Fibroblast of skin of left quadriceps (primary cell): ENCODE measurements at regions not wholly inside any gene's neighbourhood (a gene's known extent, or its start where the extent isn't known, plus 50 kb on each side); places are given as distances from the start of the nearest gene placed in this dataset.
"Not testable (repeated sequence)": the region's sequence is repeated elsewhere in the genome, so short reads cannot be mapped to it uniquely, and the experiment has no call there.

ENCODE experiments used
- DNase-seq, 2 experiments: peaks; one replicate each; pipeline ENCODE4 v3.0.0-alpha.2; 2013; ENCODE audit warnings: low read depth in 2 of 2

DNA sequence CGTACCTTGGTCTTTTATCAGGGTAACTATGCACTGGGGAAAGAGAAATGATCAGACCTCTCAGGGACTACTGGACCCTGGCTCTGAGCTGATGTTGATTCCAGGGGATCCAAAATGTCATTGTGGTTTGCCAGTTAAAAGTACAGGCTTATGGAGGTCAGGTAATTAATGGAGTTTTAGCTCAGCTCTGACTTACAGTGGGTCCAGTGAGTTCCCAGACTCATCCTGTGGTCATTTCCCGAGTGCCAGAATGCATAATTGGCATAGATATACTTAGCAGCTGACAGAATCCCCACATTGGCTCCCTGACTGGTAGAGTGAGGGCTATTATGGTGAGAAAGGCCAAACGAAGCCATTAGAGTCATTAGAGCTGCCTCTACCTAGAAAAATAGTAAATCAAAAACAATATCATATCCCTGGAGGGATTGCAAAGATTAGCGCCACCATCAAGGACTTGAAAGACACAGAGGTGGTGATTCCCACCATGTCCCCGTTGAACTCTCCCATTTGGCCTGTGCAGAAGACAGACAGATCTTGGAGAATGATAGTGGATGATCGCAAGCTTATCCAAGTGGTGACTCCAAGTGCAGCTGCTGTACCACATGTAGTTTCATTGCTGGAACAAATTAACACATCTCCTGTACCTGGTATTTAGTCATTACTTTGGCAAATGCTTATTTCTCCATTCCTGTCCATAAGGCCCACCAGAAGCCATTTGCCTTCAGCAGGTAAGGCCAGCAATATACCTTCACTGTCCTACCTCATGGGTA lies 152.4 kb downstream of the THBS2 start:
- no peak for DNase-seq

DNA sequence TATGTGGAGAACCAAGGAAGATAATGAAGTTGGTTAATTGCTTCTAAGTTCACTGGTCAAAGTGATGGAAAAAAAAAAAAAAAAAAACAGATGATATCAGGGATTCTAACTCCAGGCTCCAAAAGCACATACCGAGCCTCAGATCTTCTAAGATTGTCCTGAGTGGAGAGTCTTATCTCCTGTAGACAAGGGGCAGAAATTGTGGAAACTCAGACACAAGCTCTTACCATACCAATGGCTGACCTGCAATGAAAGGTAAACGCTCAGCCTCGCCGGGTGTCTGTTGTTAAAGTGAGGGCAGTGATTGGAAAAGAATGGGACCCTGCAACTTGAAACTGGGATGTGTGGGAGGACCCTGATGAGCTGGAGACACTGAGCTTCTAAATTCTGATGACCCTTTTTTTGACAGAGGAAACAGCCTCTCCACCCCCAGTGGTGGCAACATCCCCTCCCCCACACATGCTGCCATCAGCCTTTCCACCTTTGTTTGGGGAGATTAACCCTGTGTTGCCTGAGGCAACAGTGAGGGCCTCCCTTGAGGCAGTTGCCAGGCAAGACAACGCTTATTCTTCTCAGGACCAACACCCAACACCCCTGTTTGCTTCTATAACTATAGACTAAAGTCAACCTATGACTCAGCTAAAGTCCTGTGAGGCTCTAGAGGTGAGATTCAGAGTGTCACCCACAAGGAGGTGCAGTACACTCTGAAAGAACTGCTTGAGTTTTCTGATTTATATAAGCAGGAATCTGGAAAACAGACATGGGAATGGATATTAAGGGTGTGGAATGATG lies 154.0 kb downstream of the THBS2 start:
- DNase-seq, result no peak

DNA sequence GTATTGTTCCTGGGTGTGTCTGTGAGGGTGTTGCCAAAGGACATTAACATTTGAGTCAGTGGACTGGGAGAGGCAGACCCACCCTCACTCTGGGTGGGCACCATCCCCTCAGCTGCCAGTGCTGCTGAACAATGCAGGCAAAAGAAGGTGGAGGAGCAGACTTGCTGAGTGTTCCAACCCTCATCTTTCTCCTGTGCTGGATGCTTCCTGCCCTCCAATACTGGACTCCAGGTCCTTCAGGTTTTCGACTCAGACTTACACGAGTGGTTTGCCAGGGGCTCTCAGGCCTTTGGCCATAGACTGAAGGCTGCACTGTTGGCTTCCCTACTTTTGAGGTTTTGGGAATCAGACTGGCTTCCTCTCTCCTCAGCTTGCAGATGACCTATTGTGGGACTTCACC lies 155.0 kb downstream of the THBS2 start:
- not testable (repeated sequence) for DNase-seq

DNA sequence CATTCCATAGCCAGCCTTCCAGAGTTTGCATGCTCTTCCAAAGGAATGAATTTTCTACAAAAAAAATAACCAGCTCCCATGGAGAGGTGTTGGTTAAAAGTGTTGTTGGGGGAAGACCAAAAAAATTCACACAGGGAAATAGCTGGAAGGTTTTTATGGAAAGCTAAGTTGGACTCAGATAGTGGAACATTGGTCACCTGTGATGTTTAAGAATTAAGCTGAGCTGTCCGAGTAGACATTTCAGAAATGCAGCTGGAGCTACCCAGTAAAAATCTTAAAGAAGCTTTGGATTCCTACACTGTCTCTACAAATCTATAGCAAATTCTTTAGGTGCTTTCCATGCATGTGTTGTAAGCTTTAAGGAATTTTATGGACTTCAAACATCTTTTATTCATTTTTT lies 155.5 kb downstream of the THBS2 start:
- DNase-seq, result no peak

DNA sequence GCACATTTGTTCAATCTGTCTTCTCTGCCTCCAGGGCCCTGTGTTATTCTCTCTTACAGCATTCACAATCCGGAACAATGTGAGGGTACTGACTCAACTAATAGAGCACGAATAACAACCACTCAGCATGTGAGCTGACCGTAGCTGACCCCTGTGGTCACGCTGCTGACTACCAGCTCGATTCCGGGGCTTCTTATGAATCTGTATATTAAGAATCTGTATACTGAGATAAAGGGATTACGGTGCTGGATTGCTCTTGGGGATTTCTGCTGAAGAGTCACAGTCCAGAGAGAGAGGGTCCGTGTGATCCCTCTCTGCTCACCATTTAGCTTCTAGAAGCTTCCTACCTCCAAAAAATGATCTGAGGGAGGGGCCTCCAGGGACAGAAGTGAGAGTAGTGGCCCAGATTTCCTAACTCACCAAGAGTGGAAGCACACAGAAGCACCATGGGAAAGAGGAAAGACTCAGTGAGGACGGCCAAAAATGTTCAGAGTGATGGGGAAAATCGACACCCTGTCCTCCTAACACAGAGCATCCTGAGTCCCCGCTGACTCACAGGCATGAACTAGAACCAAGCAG lies 156.2 kb downstream of the THBS2 start:
- DNase-seq, result peak; percentile 51 to 55

DNA sequence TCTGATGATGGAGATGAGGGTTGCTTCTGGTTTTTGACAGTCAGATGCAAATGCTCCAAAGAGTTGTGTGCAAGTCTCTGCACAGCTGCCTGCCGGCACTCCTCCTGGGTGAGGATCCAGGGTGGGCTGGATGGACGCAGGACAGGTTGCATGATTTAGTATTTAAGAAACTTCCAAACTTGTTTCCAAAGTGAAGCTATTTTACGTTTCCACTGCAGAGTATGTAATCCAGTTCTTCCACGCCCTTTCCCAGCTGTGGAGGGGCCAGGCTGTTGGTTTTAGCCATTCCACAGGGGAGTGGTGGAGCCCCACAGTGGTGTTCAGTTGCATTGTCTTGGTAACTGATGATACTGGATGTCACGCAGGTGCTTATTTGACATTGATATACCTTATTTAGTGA lies 157.3 kb downstream of the THBS2 start:
- DNase-seq, result no peak

DNA sequence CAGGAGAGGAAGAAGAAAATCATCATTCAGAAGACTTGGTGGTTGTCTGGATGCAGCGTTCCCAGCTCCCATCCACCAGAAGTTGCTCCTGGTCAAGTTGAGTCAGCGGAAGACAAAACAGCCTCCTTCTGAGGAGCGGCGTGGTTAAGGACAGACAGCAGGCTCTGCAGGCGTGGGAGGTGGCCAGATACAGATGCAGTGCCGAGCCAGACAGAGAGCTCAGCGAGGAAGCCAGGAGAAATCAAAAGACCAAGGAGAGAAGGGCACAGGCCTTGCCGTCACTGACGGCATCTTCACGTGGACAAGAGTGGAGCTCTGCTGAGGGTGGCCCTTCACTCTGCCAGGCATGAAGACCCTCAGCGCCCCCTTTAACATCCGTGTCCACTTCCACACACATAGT lies 158.5 kb downstream of the THBS2 start:
- DNase-seq, result no peak

DNA sequence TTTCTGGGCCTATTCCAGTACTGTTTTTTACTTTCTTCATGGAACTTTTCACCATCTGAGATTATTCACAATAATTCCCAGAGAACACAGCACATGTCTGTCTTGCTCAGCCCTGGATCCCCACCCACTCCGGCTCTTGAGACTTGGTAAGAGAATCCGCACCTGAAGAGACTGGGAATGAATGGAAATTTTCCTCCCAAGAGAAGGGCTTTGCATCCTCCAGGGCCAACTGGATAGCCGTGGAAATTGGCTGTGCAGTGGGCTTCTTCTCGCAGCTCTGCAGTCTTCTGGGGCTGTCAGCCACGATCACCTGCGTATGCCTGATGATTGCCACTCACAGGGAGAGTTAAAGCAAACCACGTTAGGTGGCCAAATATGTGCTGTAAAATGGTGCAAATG lies 159.1 kb downstream of the THBS2 start:
- DNase-seq, result no peak

DNA sequence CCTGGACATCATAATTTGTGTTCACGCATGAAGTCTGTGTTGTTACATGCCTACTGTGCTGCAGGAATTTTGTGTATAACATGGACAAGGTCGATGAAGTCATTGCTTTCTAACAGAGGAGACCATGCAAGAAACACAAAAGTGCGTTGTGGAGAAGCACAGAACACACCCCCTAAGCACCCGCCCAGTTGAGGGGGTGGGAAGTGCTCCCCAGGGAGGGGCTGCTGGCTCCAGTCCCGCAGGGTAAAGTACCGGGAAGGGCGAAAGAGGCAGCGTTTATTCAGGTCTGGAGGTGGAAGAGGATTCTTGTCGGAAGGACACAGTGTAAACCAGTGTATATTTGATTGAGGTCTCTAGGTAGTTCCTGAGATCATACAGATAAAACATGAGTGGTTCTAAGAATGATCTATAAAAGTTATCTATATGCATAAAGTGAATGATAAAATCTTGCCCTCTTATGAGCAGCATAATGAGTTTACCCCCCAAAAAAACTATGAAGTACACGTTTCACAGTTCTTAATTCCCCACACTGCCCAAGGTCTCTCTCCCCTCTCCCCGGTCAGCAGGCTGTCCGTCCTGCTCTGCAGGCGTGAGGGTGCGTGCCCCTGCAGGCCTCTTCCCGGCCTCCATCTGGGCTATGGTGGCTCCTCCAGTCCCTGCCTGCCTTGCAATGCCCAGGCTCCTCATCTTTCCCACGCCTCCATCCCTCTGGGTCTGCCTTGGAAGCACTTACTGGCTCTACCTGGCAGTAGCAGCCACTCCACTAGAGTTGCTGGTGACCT lies 159.7 kb downstream of the THBS2 start:
- DNase-seq, result no peak

DNA sequence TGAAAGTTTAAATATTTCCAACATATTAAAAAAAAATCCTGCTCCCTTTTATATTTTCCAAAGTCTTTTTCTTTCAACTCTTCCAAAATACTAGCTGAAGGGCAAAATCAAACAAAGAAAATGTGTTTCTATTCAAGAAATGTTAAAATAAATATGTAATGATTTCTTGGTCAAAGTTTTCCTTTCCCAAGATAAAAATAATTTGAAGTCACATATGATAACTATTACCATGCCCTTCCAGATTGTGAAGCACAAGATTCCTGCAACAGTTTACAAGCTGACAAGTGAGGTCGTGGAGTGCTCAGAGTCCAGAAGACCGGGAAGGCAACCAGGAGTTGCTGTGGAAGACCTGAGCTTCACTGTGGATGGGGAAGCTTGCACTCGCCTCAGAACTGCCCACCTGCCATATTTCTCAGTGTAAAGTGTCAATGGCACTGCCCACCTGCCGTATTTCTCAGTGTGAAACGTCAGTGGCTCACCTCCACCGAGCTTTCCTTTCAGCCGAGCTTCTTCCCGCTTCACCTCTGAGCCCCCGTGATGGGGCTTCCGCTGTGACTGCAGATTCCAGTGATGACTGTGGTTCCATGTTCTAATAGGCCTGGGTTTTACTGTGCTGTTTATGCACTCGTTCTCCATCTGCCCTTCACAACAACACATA lies 160.5 kb downstream of the THBS2 start:
- DNase-seq, result no peak

DNA sequence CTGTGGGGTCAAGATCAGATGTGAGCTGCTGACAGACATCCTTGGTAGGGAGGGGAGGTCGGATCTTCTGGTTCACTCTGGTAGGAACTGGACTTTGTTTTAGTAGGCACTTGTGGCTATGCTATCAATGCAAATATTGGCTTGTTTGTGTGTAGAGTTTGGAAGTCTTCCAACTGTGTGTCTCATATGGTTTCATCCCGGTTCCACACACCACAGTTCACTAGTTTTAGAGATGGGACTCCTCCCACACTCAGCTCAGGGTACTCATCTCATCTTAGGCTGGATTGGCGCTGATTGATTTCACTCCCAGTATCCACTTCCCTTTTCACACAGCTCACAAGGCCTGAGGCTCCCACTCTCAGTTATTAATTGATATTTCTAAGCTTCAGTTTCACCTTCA lies 161.3 kb downstream of the THBS2 start:
- DNase-seq, result no peak

DNA sequence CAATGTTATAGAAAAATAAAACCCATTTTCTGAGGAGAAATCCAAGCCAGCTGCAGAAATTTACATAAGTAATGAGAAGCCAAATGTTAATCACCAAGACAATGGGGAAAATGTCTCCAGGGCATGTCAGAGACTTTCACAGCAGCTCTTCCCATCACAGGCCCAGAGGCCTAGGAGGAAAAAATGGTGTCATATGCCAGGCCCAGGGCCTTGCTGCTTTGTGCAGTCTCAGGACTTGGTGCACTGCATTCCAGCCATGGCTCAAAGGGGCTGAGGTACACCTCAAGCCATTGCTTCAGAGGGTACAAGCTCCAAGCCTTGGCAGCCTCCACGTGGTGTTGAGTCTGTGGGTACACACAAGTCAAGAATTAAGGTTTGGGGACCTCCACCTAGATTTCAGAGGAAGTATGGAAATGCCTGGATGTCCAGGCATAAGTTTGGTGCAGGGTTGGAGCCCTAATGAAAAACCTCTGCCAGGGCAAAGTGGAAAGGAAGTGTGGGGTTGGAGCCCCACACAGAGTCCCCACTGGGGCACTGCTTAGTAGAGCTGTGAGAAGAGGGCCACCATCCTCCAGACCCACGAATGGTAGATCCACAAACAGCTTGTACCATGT lies 163.0 kb downstream of the THBS2 start:
- DNase-seq, result not testable (repeated sequence)

DNA sequence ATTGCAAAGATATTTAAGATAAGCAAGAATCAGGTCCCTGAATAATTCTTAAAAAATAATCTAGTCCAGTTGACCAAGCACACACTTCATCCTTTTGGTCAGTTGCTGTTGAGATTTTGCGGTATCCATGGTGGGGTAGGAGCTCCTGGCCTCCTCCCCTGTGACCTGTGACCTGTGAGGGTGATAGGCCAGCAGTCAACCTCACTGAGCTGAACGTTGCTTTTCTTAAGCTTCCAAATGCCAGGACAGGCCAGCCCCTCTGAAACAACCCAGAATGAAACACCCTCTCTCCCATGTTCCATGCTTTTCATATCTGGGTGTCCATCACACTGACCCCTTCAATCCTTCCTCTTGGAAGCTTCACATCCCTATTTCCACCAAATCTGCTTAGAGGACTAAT lies 164.9 kb downstream of the THBS2 start:
- DNase-seq, result no peak

DNA sequence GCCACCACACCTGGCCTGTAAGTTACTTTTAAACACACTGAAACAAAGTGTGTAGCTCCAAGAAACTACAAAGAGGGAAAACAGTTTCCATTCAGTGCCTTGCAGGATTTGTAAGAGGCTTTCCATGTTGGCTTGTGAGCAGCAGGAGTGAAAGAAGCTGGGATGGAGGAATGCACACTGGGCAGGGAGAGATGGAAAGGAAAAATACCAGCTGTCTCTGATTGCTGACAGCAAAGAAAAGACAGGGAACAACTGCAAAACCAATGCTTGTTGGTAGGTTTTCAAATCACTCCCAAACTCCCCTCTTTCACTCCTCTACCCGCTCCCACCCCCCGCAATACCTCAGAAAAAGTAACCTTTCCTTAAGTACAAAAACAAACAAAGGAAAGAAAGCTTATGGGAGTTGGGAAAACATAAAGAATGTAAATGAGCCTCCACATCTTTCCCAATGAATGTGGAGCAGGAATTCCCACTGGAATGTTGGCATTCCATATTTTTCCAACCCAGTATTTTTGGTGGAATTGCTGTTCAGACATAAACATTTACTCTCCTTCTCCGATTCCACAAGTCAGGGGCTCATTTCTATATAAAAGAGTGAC lies 166.1 kb downstream of the THBS2 start:
- DNase-seq, result no peak

DNA sequence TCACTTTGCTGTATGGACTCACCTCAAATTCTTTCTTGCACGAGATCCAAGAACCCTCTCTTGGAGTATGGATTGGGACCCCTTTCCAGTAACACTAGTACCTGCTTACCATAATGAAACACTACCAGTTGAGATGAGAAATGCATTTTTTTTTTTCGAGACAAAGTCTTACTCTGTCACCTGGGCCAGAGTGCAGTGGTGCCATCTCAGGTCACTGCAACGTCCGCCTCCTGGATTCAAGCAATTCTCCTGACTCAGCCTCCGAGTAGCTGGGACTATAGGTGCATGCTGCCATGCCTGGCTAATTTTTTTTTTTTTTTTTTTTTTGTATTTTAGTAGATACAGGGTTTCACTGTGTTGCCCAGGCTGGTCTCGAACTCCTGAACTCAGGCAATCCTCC lies 167.0 kb downstream of the THBS2 start:
- not testable (repeated sequence) for DNase-seq

DNA sequence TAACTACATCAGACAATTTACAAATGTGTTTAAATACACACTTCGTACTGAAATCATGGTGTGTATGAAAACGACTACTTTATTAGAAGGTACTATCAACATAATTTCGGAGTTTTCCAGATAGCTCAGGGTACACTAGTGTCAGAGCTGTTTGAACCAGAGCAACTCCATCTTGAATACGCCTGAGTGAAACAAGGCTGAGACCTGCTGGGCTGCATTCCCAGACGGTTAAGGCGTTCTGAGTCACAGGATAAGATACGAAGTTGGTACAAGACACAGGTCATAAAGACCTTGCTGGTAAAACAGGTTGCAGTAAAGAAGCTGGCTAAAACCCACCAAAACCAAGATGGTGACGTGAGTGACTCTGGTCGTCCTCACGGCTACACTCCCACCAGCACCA lies 167.6 kb downstream of the THBS2 start:
- DNase-seq, result no peak

DNA sequence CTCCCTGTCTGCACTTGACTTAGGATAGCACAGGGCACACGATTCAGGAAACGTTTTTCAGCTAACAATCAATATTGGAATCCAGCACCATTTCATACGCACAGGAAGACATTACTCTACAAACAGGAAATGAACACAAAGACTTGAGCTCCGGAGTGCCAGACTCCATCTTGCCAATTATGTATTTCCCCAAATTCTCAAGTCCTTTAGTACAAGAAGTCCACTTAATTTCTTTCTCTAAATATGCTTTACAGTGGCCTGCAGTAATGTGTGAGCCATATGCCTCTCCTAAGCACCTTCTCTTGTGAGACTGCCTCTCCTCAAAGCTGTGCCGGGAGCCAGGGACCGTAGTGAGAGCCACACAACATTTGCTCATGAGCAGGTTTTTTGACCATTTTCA lies 168.2 kb downstream of the THBS2 start:
- no peak for DNase-seq

DNA sequence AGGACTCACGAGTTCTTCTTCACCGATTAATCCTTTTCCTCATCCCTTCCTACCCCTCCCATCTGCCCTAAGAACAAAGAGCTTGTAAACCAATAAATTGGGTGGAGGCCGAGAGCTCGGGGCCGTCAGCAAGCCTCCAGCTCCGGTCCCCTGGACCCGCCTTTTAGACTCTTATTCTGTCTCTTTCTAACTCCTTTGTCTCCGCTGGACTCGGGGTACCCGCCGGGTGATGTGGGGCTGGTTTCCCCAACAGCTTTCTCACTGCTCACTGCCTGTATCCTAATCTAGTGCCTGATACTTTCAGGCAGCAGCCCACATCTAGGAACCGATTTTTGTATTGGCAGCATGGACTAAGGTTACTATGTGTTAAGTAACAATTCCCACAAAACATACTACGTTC lies 169.1 kb downstream of the THBS2 start:
- DNase-seq, result not testable (repeated sequence)

DNA sequence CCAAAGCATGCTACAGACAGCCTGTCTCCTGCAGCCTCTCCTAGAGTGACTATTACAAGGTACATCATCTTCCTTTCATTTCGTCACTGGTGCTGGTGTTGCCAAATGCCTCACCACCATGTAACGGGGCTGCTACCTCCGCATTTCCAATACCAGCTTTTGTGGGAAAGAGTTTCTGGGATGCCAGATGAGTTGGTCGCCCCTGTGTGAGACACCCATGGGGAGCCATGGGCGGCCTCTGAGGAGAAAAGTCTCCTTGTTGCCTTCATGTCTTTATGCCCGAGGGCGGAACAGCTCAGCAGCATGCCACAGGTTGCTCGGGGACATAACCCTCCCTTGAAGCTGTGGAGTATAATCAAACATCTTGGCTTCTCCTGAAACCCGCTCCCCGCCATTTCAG lies 169.6 kb downstream of the THBS2 start:
- DNase-seq, result no peak

DNA sequence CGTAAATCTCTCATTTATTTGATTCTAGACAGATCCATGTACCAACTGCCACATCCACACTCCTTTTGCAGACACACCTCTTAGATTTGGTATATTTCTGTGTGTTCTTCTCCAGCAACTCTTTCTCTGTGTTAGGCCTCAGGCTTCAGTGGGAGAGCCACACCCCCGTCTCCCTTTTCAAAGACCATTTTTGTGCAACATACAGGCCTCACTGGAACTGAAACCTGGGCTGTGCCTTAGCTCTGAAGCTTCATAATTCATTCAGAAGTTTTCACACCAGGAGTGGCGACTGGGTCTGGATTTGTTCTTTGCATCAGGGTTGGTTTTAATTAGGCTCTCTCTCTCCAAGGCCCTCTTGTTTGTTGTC lies 170.2 kb downstream of the THBS2 start:
- DNase-seq, result no peak
